ENCODE measurements at regions not wholly inside any gene's neighbourhood (a gene's known extent, or its start where the extent isn't known, plus 50 kb on each side); places are given as distances from the start of the nearest gene placed in this dataset.

DNA sequence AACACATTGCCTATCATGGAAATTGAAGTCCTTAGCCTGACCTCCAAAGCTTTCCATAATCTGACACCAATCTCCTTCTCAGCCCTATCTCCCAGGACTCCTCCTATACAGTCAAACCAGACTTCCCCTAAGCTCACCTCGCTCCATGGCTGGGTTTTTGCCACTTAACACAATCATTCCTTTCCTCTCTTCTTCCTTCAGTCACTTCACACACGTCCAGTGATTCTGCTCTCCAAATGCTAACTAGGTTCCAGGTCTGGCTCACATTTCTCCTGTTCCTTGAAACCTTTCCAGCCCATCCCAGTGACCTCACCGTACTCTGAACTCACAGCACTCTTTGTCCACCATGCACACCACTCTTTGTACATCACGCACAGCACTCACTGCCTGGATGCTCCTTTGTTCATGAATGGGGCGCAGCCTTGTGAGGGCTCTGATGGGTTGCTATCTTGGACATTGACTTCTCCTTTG, 98.4 kb downstream of the GLUL start:
- DNase-seq (ENCODE audit: low read depth) = no peak
- H3K4me3 ChIP-seq (ENCODE audit: low read length) = no peak overlapping the region
- TF ChIP-seq, protein P1, sequence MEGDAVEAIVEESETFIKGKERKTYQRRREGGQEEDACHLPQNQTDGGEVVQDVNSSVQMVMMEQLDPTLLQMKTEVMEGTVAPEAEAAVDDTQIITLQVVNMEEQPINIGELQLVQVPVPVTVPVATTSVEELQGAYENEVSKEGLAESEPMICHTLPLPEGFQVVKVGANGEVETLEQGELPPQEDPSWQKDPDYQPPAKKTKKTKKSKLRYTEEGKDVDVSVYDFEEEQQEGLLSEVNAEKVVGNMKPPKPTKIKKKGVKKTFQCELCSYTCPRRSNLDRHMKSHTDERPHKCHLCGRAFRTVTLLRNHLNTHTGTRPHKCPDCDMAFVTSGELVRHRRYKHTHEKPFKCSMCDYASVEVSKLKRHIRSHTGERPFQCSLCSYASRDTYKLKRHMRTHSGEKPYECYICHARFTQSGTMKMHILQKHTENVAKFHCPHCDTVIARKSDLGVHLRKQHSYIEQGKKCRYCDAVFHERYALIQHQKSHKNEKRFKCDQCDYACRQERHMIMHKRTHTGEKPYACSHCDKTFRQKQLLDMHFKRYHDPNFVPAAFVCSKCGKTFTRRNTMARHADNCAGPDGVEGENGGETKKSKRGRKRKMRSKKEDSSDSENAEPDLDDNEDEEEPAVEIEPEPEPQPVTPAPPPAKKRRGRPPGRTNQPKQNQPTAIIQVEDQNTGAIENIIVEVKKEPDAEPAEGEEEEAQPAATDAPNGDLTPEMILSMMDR (conservative IDR thresholded peaks at IDR 0.05; ENCODE audit: low read depth, low read length) = no peak

DNA sequence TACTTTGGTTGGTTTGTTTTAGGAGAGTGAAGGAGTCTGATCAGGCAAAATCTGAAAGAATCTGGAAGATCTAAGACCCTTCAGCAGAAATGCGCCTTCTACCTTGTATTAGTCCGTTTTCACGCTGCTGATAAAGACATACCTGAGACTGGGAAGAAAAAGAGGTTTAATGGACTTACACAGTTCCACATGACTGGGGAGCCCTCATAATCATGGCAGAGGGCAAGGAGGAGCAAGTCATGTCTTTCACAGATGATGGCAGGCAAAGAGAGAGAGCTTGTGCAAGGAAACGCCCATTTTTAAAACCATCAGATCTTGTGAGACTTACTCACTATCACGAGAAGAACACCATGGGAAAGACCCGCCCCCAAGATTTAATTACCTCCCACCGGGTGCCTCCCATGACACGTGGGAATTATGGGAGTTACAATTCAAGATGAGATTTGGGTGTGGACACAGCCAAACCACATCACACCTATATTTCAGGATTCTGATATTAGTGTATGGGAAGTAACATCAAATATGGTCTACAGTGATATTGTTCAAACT, 99.3 kb downstream of the GLUL start:
- DNase-seq (ENCODE audit: low read depth) = no peak
- TF ChIP-seq, protein P1 (conservative IDR thresholded peaks at IDR 0.05; ENCODE audit: low read depth, low read length) = no peak
- H3K4me3 ChIP-seq (ENCODE audit: low read length) = no peak overlapping the region

DNA sequence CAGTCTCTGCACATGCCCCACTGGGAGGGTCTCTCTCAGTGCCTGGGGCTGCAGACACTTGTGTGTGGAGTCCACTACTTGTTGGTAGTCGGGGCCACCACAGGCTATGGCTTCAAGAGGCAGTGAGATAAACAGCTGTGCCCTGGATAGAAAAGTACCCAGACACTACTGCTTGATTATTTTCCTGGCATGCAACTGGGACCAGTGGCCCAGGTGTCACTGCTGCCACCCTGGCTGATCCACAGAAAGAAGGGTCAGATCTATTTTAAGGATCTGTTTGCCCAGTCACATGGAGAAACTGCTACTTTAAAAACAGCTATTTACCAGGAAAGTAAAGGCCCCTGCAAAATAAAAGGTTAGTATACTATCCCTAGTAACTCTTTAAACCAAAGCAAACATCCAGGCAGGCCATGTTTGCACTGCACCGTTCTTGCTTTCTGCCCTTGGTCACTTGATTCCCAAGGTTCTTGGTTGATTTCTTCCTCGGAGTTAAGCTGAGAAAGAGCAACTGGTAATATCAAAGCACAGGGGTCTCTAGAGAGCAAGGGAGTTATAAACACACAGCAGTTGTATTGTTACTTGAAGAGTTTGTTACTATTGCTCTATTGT, 99.9 kb downstream of the GLUL start:
- H3K4me3 ChIP-seq (ENCODE audit: low read length) = no peak overlapping the region
- no peak for DNase-seq (ENCODE audit: low read depth)
- TF ChIP-seq, protein P1 (conservative IDR thresholded peaks at IDR 0.05; ENCODE audit: low read depth, low read length) = no peak

DNA sequence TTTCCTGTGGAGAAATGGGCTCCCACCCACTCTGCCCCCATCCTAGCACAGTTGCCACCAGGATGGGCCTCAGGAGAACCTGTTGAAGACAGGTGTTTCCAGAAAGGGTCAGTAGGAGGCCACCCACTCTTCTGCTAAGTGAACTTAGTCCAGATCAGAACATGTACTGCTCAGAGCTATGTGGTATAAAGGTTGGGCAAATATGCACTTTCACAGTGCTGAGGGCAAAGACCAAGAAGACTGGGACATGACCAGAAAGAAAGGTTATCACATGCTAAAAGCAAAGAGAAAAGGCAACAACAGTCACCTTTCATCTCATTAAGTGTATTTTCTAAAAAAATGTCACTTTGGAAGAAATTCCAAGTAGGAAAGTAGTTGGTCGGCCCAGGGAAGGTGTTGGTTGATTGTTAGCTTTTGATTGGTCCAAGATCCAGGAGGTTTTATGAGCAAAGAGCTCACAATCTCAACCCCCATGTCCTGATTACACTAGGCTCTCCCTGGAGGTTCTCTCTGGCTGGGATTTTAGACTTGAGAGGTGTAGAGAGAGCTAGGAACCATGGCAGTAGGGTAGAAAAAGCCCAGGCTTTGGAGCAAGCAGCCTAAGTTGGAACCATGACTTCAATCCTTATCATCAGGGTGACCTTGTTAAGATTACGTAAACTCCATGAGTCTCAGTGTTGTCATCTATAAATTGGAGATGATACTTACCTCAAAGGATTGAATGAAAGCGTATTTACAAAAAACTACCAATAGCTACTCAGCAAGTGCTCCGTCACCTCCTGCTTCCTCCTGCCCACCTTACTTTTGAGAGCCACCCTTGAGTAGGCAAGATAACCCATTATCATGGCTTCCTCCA, 102.6 kb downstream of the GLUL start:
- TF ChIP-seq, protein P1 (conservative IDR thresholded peaks at IDR 0.05; ENCODE audit: low read depth, low read length) = no peak
- H3K4me3 ChIP-seq (ENCODE audit: low read length) = no peak overlapping the region
- no peak for DNase-seq (ENCODE audit: low read depth)

DNA sequence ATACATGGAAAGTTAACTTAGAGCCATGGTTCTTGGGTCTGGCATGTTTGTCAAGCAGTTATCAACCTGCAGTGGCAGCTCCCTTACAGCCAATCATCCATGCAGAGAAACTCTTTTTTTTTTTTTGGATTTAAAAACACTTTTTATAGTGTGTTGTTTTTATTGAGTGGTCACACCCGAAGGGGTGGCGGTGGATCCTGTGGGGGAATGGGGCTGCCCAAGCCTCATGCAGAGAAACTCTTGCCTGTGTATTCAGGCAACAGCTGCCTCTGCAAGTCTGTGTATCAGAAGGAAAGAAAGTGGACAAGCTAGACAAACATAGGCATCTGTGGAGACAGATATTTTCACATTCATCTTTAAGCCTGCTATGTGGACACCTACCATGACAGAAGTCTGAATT, 104.8 kb downstream of the GLUL start:
- DNase-seq (ENCODE audit: low read depth) = no peak
- TF ChIP-seq, protein P1 (conservative IDR thresholded peaks at IDR 0.05; ENCODE audit: low read depth, low read length) = no peak
- H3K4me3 ChIP-seq (ENCODE audit: low read length) = no peak overlapping the region

DNA sequence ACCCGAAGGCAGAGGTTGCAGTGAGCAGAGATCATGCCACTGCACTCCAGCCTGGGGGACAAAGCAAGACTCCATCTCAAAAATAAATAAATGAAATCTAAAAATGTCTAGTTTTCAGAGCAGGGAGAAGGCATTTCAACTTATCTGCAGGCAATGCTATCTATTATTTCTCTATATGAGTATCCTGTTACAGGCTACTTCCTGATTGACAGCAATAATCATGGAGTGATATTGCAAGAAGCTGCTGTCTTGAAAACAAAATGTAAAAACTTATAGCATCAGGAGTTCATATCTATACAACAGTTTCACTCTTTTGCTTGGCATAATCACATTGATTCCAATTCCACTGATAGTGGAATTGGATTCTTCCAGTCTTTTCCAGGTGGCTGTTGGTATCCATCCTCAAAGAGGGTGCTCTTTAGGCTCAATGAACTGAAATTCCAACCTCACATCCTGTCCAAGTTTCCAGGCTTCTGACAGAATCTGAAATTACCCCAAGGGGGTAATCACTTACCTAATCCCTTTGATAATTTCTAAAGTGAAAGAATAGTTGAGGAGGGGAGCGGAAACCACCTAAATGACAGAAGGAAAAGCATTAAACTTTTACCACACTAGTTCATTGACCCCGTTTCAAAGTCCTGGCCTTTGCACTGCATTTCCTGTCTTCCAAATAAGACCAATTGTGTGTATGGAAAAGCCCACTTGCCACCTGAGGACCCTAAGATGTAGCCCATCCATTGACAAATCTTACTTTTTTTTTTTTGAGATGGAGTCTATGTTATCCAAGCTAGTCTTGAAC, 107.6 kb downstream of the GLUL start:
- TF ChIP-seq, protein P1 (conservative IDR thresholded peaks at IDR 0.05; ENCODE audit: low read depth, low read length) = no peak
- DNase-seq (ENCODE audit: low read depth) = no peak
- H3K4me3 ChIP-seq (ENCODE audit: low read length) = no peak overlapping the region
